SK-N-SH (cell line): ENCODE measurements at regions not wholly inside any gene's neighbourhood (a gene's known extent, or its start where the extent isn't known, plus 50 kb on each side); places are given as distances from the start of the nearest gene placed in this dataset.

ENCODE experiments used
- CTCF ChIA-PET: fragments of 300-600, 350-600 bp; formaldehyde crosslinking; extraction: SDS; loops from one replicate; lab custom pipeline; 2021; lab: Yijun Ruan, JAX
- POLR2A ChIA-PET: fragments of 350-600 bp; sonication (Branson Sonifier 250); formaldehyde crosslinking; extraction: SDS; loops from one replicate; lab custom pipeline; 2020; ENCODE audit warnings: antibody characterized with exemption, inconsistent platforms; lab: Yijun Ruan, JAX
- DNase-seq: peaks from one replicate; pipeline ENCODE4 v3.0.0; 2012
- H2AFZ ChIP-seq: fragments of 200-600 bp; sonication (generic); 2 replicates; pipeline ENCODE4 v1.8.1; 2016; ENCODE audit warnings: antibody characterized with exemption, mild to moderate bottlenecking, low read depth
- H3F3A ChIP-seq: fragments of 200-600 bp; sonication (generic); replicated peaks from 2 replicates; pipeline ENCODE3; 2016; ENCODE audit warnings: antibody characterized with exemption, mild to moderate bottlenecking; ENCODE audit not compliant: insufficient read depth
- H3K27ac ChIP-seq, 2 experiments: fragments of 200-500 bp in 1 of 2; fragments of 200-600 bp in 1 of 2; sonication (Bioruptor generic) in 1 of 2; sonication (generic), shearing (Covaris generic) in 1 of 2; 2 replicates each; pipeline versions ENCODE4 v1.5.1 to v1.6.1; 2014 to 2016; ENCODE audit warnings: low read depth in 2 of 2, inconsistent platforms in 1 of 2, low read length in 1 of 2, mild to moderate bottlenecking in 1 of 2, mixed read lengths in 1 of 2
- H3K27me3 ChIP-seq: fragments of 200-600 bp; sonication (generic), shearing (Covaris generic); 2 replicates; pipeline ENCODE4 v1.6.1; 2016; ENCODE audit warnings: mixed run types; ENCODE audit not compliant: insufficient read depth
- H3K36me3 ChIP-seq, 2 experiments: fragments of 200-500 bp in 1 of 2; fragments of 200-600 bp in 1 of 2; sonication (Bioruptor generic) in 1 of 2; sonication (generic) in 1 of 2; replicated peaks in 1 of 2; 2 replicates each; pipeline versions ENCODE3 to v1.5.1; 2014 to 2016; ENCODE audit warnings: low read length in 1 of 2, mild to moderate bottlenecking in 1 of 2; ENCODE audit not compliant: insufficient read depth in 2 of 2, control insufficient read depth in 1 of 2
- H3K4me1 ChIP-seq, 2 experiments: fragments of 200-500 bp in 1 of 2; fragments of 200-600 bp in 1 of 2; sonication (Bioruptor generic) in 1 of 2; sonication (generic), shearing (Covaris generic) in 1 of 2; 2 replicates each; pipeline versions ENCODE4 v1.5.1 to v1.6.1; 2014 to 2016; ENCODE audit warnings: low read depth in 1 of 2, low read length in 1 of 2, mixed run types in 1 of 2; ENCODE audit not compliant: insufficient read depth in 2 of 2, control insufficient read depth in 1 of 2
- H3K4me2 ChIP-seq: fragments of 200-600 bp; sonication (generic), shearing (Covaris generic); 2 replicates; pipeline ENCODE4 v1.6.1; 2017; ENCODE audit warnings: mixed run types
- H3K4me3 ChIP-seq, 2 experiments: fragments of 200-500 bp in 1 of 2; fragments of 200-600 bp in 1 of 2; sonication (Bioruptor generic) in 1 of 2; sonication (generic), shearing (Covaris generic) in 1 of 2; 2 replicates each; pipeline versions ENCODE4 v1.5.1 to v1.8.1; 2014 to 2016; ENCODE audit warnings: low read depth in 2 of 2, inconsistent platforms in 1 of 2, low read length in 1 of 2, mild to moderate bottlenecking in 1 of 2, mixed read lengths in 1 of 2, moderate library complexity in 1 of 2
- H3K79me2 ChIP-seq: fragments of 200-600 bp; sonication (generic); 2 replicates; pipeline ENCODE4 v1.8.1; 2017; ENCODE audit warnings: mild to moderate bottlenecking; ENCODE audit not compliant: insufficient read depth
- H3K9ac ChIP-seq: fragments of 200-600 bp; sonication (generic); 2 replicates; pipeline ENCODE4 v1.6.1; 2017; ENCODE audit warnings: mixed run types
- H3K9me2 ChIP-seq: fragments of 200-600 bp; sonication (generic); 2 replicates; pipeline ENCODE4 v1.6.1; 2017; ENCODE audit warnings: mixed run types
- H3K9me3 ChIP-seq: fragments of 200-600 bp; sonication (generic); 2 replicates; pipeline ENCODE4 v1.6.1; 2017; ENCODE audit warnings: mixed run types, mild to moderate bottlenecking, moderate library complexity
- H4K20me1 ChIP-seq: fragments of 200-600 bp; sonication (generic); 2 replicates; pipeline ENCODE4 v1.6.1; 2017; ENCODE audit warnings: mild to moderate bottlenecking, mixed run types; ENCODE audit not compliant: insufficient read depth
- CHD2 ChIP-seq: fragments of 150-350 bp; IDR thresholded peaks from 2 replicates; pipeline ENCODE4 v1.6.1; 2018; ENCODE audit warnings: low read length; ENCODE audit not compliant: partially characterized antibody
- CTCF ChIP-seq: fragments of 200-600 bp; sonication (generic); IDR thresholded peaks from 2 replicates; pipeline ENCODE4 v1.6.1; 2017; ENCODE audit warnings: antibody characterized with exemption, mild to moderate bottlenecking, moderate library complexity
- EP300 ChIP-seq, 2 experiments: IDR thresholded peaks; 2 replicates each; pipeline versions ENCODE4 v1.4.0 to v1.6.1; 2012; ENCODE audit warnings: borderline replicate concordance in 1 of 2, low read depth in 1 of 2, low read length in 1 of 2
- EZH2phosphoT487 ChIP-seq: fragments of 200-600 bp; sonication (generic); IDR thresholded peaks from 2 replicates; pipeline ENCODE4 v1.6.1; 2017; ENCODE audit warnings: low read depth, mixed run types, mild to moderate bottlenecking, antibody characterized with exemption, moderate library complexity, borderline replicate concordance
- FOXJ3 ChIP-seq: sonication (generic); formaldehyde crosslinking; IDR thresholded peaks from 2 replicates; pipeline ENCODE4 v1.5.1; 2020; ENCODE audit warnings: mild to moderate bottlenecking, missing genetic modification reagents
- IRF3 ChIP-seq: fragments of 150-350 bp; IDR thresholded peaks from 2 replicates; pipeline ENCODE4 v1.6.1; 2016; ENCODE audit warnings: mild to moderate bottlenecking, low read depth, low read length
- JUND ChIP-seq: IDR thresholded peaks from 2 replicates; pipeline ENCODE4 v1.4.0; 2012
- MAX ChIP-seq: IDR thresholded peaks from 2 replicates; pipeline ENCODE4 v1.4.0; 2012; ENCODE audit warnings: low read depth
- MEF2A ChIP-seq: IDR thresholded peaks from 2 replicates; pipeline ENCODE4 v1.4.0; 2012; ENCODE audit warnings: low read depth, borderline replicate concordance
- MXI1 ChIP-seq: IDR thresholded peaks from 2 replicates; pipeline ENCODE4 v1.6.1; 2012; ENCODE audit warnings: mild to moderate bottlenecking, low read depth, low read length, improper control_type of control experiment
- NFIC ChIP-seq: IDR thresholded peaks from 2 replicates; pipeline ENCODE4 v1.4.0; 2012; ENCODE audit warnings: borderline replicate concordance
- RAD21 ChIP-seq: IDR thresholded peaks from 2 replicates; pipeline ENCODE4 v1.6.1; 2012; ENCODE audit warnings: mild to moderate bottlenecking, low read length
- SIN3A ChIP-seq: IDR thresholded peaks from 2 replicates; pipeline ENCODE4 v1.6.1; 2012; ENCODE audit warnings: low read depth, mild to moderate bottlenecking, low read length, moderate library complexity, borderline replicate concordance
- USF1 ChIP-seq: IDR thresholded peaks from 2 replicates; pipeline ENCODE4 v1.4.0; 2012; ENCODE audit warnings: low read depth, borderline replicate concordance
- YY1 ChIP-seq: IDR thresholded peaks from 2 replicates; pipeline ENCODE4 v1.4.0; 2012; ENCODE audit warnings: low read depth, mild to moderate bottlenecking
- ZBTB33 ChIP-seq: IDR thresholded peaks from 2 replicates; pipeline ENCODE4 v1.4.0; 2012; ENCODE audit warnings: low read depth, borderline replicate concordance
- WGBS: methylation state at CpG from one replicate; pipeline ENCODE4 v1.1.6; 2017; ENCODE audit warnings: low lambda C conversion rate; 5-methylcytosine and 5-hydroxymethylcytosine counted together

GRCh38 chr11:80443177-80443576 is 1002.3 kb upstream of the TENM4 start:
- TF ChIP-seq ZBTB33 (no peak), IRF3 (no peak), RAD21 (no peak), USF1 (no peak), CTCF (no peak), MXI1 (no peak), SIN3A (no peak), EZH2phosphoT487 (no peak), EP300 (IDR thresholded peaks at IDR 0.05; ENCODE audit: borderline replicate concordance in 1 of 2, low read depth in 1 of 2, low read length in 1 of 2) (no peak), MAX (no peak), CHD2 (no peak), NFIC (no peak), JUND (no peak), MEF2A (no peak), FOXJ3 (CRISPR knock-in tag) (no peak), YY1 (no peak)
- TF ChIP-seq, all 33 proteins: peak for 0
- Histone ChIP-seq H3K9me3 (no peaks in the 10 kb centered on the region), H3K4me2 (no peak overlapping the region), H2AFZ (no peak overlapping the region), H3K4me3 (no peak overlapping the region), H3K4me1 (no peaks in the 10 kb centered on the region), H3F3A (no peaks in the 10 kb centered on the region), H3K79me2 (no peaks in the 10 kb centered on the region), H3K36me3 (no peaks in the 10 kb centered on the region), H3K9ac (no peak overlapping the region), H4K20me1 (no peaks in the 10 kb centered on the region), H3K9me2 (no peaks in the 10 kb centered on the region), H3K27ac (no peak overlapping the region), H3K27me3 (no peaks in the 10 kb centered on the region)
- ChIA-PET CTCF (no interaction called here), POLR2A (no interaction called here)
- no peak for DNase-seq
- WGBS: 35% methylated on average over 2 of the region's 2 CpGs
